GM12873 (cell line): ENCODE measurements at regions not wholly inside any gene's neighbourhood (a gene's known extent, or its start where the extent isn't known, plus 50 kb on each side); places are given as distances from the start of the nearest gene placed in this dataset.

Experiments
- TF ChIP-seq, protein P1 (sequence below): IDR thresholded peaks from 2 replicates; pipeline ENCODE4 v1.5.1; 2012; ENCODE audit warnings: low read depth, mild to moderate bottlenecking, moderate library complexity, low read length, control low read depth; ENCODE audit not compliant: insufficient read depth; ENCODE audit errors: missing control alignments

DNA sequence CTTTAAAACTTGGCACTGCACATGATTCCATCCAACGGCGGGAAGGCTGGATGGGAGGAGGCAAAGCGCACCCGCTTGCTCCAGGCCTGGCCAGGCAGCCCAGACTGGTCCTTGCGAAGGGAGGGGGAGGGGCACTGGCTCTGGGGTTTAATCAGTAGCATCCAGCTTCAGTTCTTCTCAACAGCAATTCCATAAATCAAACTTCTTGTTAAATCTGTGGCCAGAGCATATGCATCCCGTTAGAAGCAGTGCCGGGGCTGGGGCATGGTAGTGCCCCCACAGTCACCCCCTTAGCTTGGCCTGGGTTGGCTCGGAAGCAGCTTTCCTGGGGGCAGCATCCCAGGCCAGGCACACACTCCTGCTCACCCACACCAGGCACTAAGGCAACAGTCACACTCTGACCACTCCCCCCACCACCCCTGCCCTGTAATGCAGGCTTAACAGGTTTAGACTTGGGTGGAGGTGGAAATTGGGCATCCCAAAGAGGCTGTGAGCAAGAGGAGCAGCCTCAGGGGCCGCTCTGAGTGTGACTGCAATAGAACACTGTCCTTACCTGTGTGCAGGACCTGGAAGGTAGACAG, 94.1 kb upstream of the CASZ1 start:
- TF ChIP-seq, protein P1, sequence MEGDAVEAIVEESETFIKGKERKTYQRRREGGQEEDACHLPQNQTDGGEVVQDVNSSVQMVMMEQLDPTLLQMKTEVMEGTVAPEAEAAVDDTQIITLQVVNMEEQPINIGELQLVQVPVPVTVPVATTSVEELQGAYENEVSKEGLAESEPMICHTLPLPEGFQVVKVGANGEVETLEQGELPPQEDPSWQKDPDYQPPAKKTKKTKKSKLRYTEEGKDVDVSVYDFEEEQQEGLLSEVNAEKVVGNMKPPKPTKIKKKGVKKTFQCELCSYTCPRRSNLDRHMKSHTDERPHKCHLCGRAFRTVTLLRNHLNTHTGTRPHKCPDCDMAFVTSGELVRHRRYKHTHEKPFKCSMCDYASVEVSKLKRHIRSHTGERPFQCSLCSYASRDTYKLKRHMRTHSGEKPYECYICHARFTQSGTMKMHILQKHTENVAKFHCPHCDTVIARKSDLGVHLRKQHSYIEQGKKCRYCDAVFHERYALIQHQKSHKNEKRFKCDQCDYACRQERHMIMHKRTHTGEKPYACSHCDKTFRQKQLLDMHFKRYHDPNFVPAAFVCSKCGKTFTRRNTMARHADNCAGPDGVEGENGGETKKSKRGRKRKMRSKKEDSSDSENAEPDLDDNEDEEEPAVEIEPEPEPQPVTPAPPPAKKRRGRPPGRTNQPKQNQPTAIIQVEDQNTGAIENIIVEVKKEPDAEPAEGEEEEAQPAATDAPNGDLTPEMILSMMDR: no peak

- TF ChIP-seq, protein P1: no peak
Measured at GRCh38 chr1:10891091-10891490, 94.6 kb upstream of the CASZ1 start.

DNA sequence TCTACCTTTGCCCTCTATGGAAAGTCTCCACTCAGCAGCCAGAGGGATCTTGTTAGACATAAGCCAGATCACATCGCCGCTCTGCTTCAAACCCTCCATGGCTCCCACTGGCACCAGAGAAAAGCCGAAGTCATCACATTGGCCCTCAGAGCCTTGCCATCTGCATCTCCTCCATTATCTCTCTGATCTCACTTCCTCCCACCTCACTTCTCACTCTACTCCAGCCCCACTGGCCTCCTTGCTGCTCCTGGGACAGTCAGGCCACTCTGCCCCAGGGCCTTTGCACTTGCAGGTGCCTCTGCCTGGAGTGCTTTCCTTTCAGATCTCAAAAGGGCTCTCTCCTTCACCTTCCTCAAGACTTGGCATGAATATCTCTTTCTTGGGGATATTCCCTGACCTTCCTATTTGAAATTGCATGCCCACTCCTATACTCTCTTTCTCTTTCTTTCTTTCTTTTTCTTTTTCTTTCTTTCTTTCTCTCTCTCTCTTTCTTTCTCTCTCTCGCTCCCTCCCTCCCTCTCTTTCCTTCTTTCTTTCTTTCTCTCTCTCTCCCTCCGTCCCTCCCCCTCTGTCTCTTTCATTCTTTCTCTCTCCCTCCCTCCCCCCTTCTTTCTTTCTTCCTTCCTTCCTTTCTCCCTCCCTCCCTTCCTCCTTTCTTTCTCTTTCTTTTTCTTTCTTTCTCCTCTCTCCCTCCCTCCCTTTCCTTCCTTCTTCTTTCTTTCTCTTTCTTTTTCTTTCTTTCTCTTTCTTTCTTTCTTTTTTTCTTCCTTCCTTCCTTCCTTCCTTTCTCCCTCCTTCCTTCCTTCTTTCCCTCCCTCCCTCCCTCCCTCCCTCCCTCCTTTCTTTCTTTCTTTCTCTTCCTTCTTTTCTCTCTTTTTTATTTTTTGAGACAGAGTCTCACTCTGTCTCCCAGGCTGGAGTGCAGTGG, 96.0 kb upstream of the CASZ1 start:
- TF ChIP-seq, protein P1: no peak

DNA sequence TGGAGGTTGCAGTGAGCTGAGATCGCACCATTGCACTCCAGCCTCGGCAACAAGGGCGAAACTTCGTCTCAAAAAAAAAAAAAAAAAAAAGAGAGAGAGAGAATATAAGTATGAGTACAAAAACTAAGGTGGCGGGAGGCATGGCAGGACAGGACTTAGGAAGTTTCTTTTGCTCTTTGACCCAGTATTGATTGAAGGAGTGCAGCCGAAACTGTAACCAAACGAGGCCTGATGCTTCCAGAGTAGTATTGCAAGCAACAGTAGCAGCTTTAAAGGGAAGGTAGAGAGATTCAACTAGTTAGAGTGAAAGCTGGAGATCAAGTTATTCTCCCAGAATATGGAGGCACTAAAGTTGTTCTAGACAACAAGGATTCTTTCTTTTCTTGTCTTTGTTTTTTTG, 99.2 kb upstream of the CASZ1 start:
- TF ChIP-seq, protein P1: no peak

DNA sequence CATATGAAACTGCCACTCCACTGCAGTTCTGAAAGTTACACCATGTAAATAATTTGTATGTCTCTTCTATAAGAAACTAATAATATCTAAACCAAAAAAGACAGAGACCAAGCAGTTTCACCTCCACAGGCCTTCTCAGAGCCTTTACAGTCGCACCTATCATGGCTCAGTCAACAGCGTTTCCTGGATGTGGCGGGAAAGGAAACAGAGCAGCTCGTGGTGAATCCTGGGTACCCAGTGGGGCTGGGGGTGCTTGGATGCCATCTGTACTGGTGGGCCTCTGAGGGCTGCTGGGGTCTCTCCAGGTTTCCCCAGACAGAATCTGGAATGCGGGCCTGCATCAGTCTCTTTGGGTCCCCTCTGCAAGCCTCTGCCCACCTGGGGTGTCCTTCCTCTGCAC, 100.2 kb upstream of the CASZ1 start:
- TF ChIP-seq, protein P1: no peak

- TF ChIP-seq, protein P1: no peak
Measured at GRCh38 chr1:10897321-10897980, 101.0 kb upstream of the CASZ1 start.
